IMR-90 (cell line): ENCODE measurements at regions not wholly inside any gene's neighbourhood (a gene's known extent, or its start where the extent isn't known, plus 50 kb on each side); places are given as distances from the start of the nearest gene placed in this dataset.

Experiments
- ATAC-seq: fragments of 200-7000 bp; cut with Tn5 transposase; 2 replicates; pipeline ENCODE4 v1.9.1; 2020; ENCODE audit warnings: low read depth, mild to moderate bottlenecking, moderate library complexity
- BruUV-seq: library from RNA; stranded (reverse); fragments of 400-500 nt; replicated peaks from 2 replicates; lab custom pipeline; 2021; lab: Mats Ljungman, UMichigan
- CTCF ChIA-PET: fragments of 300-600 bp; formaldehyde crosslinking; extraction: SDS; loops from one replicate; lab custom pipeline; 2021; ENCODE audit warnings: antibody characterized with exemption; lab: Yijun Ruan, JAX
- POLR2A ChIA-PET: fragments of 300-600 bp; sonication (Branson Sonifier 250); formaldehyde crosslinking; loops from one replicate; lab custom pipeline; 2022; ENCODE audit warnings: antibody characterized with exemption; ENCODE audit not compliant: unreplicated experiment; lab: Charles Lee
- DNase-seq: peaks from one replicate; pipeline ENCODE4 v3.0.0; 2013
- H2AFZ ChIP-seq: replicated peaks from 2 replicates; pipeline ENCODE3; 2013; ENCODE audit warnings: low read length, mild to moderate bottlenecking; ENCODE audit not compliant: poor library complexity
- H2AK5ac ChIP-seq: 2 replicates; pipeline ENCODE4 v1.6.1; 2013; ENCODE audit warnings: low read depth, low read length, inconsistent platforms
- H2AK9ac ChIP-seq: replicated peaks from 2 replicates; pipeline ENCODE3; 2013; ENCODE audit warnings: mild to moderate bottlenecking, low read depth, low read length, moderate library complexity; ENCODE audit not compliant: poor library complexity
- H2BK120ac ChIP-seq: 2 replicates; pipeline ENCODE4 v1.6.1; 2013; ENCODE audit warnings: low read depth, low read length, inconsistent platforms
- H2BK15ac ChIP-seq: 3 replicates; pipeline ENCODE4 v1.6.1; 2013; ENCODE audit warnings: low read depth, low read length, inconsistent platforms
- H2BK20ac ChIP-seq: 2 replicates; pipeline ENCODE4 v1.6.1; 2013; ENCODE audit warnings: low read depth, mild to moderate bottlenecking, inconsistent platforms, low read length, moderate library complexity
- H2BK5ac ChIP-seq: 2 replicates; pipeline ENCODE4 v1.6.1; 2013; ENCODE audit warnings: mild to moderate bottlenecking, low read depth, low read length, inconsistent platforms; ENCODE audit not compliant: poor library complexity, severe bottlenecking
- H3K14ac ChIP-seq: replicated peaks from 2 replicates; pipeline ENCODE4 v1.6.1; 2013; ENCODE audit warnings: low read depth, low read length, inconsistent platforms
- H3K18ac ChIP-seq: 2 replicates; pipeline ENCODE4 v1.6.1; 2013; ENCODE audit warnings: low read depth, low read length, control low read depth
- H3K23ac ChIP-seq: 2 replicates; pipeline ENCODE4 v1.6.1; 2013; ENCODE audit warnings: low read depth, low read length, inconsistent platforms
- H3K27ac ChIP-seq: 2 replicates; pipeline ENCODE4 v1.5.1; 2013; ENCODE audit warnings: mild to moderate bottlenecking, control low read depth, low read length; ENCODE audit not compliant: insufficient read depth
- H3K27me3 ChIP-seq: 2 replicates; pipeline ENCODE4 v1.6.1; 2013; ENCODE audit warnings: low read length; ENCODE audit not compliant: control insufficient read depth, insufficient read depth
- H3K36me3 ChIP-seq: 2 replicates; pipeline ENCODE4 v1.6.1; 2013; ENCODE audit warnings: low read length, mixed read lengths; ENCODE audit not compliant: control insufficient read depth, insufficient read depth
- H3K4ac ChIP-seq: 2 replicates; pipeline ENCODE4 v1.6.1; 2013; ENCODE audit warnings: low read depth, low read length, inconsistent platforms
- H3K4me1 ChIP-seq: 2 replicates; pipeline ENCODE4 v1.6.1; 2013; ENCODE audit warnings: low read length, mixed read lengths; ENCODE audit not compliant: control insufficient read depth, insufficient read depth
- H3K4me2 ChIP-seq: 2 replicates; pipeline ENCODE4 v1.6.1; 2013; ENCODE audit warnings: low read depth, mild to moderate bottlenecking, control low read depth, low read length, moderate library complexity
- H3K4me3 ChIP-seq: 2 replicates; pipeline ENCODE4 v1.5.1; 2013; ENCODE audit warnings: low read depth, mild to moderate bottlenecking, control low read depth, low read length, moderate library complexity; ENCODE audit not compliant: insufficient read depth
- H3K56ac ChIP-seq: 2 replicates; pipeline ENCODE4 v1.6.1; 2013; ENCODE audit warnings: low read length, inconsistent platforms; ENCODE audit not compliant: insufficient read depth; ENCODE audit errors: extremely low read depth
- H3K79me1 ChIP-seq, 2 experiments: 2 replicates each; pipeline ENCODE4 v1.6.1; 2013; ENCODE audit warnings: low read length in 2 of 2, inconsistent platforms in 1 of 2, low read depth in 1 of 2
- H3K9ac ChIP-seq: 2 replicates; pipeline ENCODE4 v1.6.1; 2013; ENCODE audit warnings: low read depth, low read length, control low read depth
- H3K9me1 ChIP-seq: 2 replicates; pipeline ENCODE4 v1.6.1; 2013; ENCODE audit warnings: low read length, inconsistent platforms; ENCODE audit not compliant: insufficient read depth
- H3K9me3 ChIP-seq: 2 replicates; pipeline ENCODE4 v1.6.1; 2013; ENCODE audit warnings: low read length; ENCODE audit not compliant: control insufficient read depth, insufficient read depth
- H4K20me1 ChIP-seq: 2 replicates; pipeline ENCODE4 v1.6.1; 2013; ENCODE audit warnings: low read length, inconsistent platforms; ENCODE audit not compliant: insufficient read depth
- H4K5ac ChIP-seq: 2 replicates; pipeline ENCODE4 v1.6.1; 2013; ENCODE audit warnings: mild to moderate bottlenecking, low read depth, low read length, control low read depth
- H4K8ac ChIP-seq, 2 experiments: 2 replicates each; pipeline ENCODE4 v1.6.1; 2013; ENCODE audit warnings: low read depth in 2 of 2, low read length in 2 of 2, control low read depth in 1 of 2, inconsistent platforms in 1 of 2
- H4K91ac ChIP-seq: 2 replicates; pipeline ENCODE4 v1.6.1; 2013; ENCODE audit warnings: low read depth, low read length, inconsistent platforms; ENCODE audit not compliant: insufficient read depth
- BHLHE40 ChIP-seq: fragments of 150-350 bp; IDR thresholded peaks from 2 replicates; pipeline ENCODE4 v1.6.1; 2016; ENCODE audit warnings: mild to moderate bottlenecking, low read depth, low read length
- CEBPB ChIP-seq: IDR thresholded peaks from 2 replicates; pipeline ENCODE4 v1.6.1; 2012; ENCODE audit warnings: low read depth, low read length, improper control_type of control experiment
- CHD1 ChIP-seq: IDR thresholded peaks from 2 replicates; pipeline ENCODE4 v1.6.1; 2012; ENCODE audit warnings: low read depth, low read length, improper control_type of control experiment
- CTCF ChIP-seq: conservative IDR thresholded peaks from 2 replicates; pipeline ENCODE4 v1.5.1; 2012; ENCODE audit warnings: mild to moderate bottlenecking, low read depth, low read length, improper control_type of control experiment
- FOS ChIP-seq: fragments of 150-350 bp; IDR thresholded peaks from 2 replicates; pipeline ENCODE4 v1.6.1; 2016; ENCODE audit warnings: low read depth, low read length
- MAFK ChIP-seq: IDR thresholded peaks from 2 replicates; pipeline ENCODE4 v1.6.1; 2012; ENCODE audit warnings: low read depth, low read length, improper control_type of control experiment
- MAZ ChIP-seq: IDR thresholded peaks from 2 replicates; pipeline ENCODE4 v1.6.1; 2012; ENCODE audit warnings: low read depth, mild to moderate bottlenecking, low read length, improper control_type of control experiment, moderate library complexity, borderline replicate concordance
- MXI1 ChIP-seq: IDR thresholded peaks from 2 replicates; pipeline ENCODE4 v1.6.1; 2012; ENCODE audit warnings: low read depth, mild to moderate bottlenecking, low read length, moderate library complexity, borderline replicate concordance
- NFE2L2 ChIP-seq: fragments of 150-350 bp; IDR thresholded peaks from 2 replicates; pipeline ENCODE4 v1.6.1; 2016; ENCODE audit warnings: low read depth, mild to moderate bottlenecking, low read length
- RAD21 ChIP-seq: IDR thresholded peaks from 2 replicates; pipeline ENCODE4 v1.6.1; 2012; ENCODE audit warnings: low read length, improper control_type of control experiment
- RFX5 ChIP-seq: IDR thresholded peaks from 2 replicates; pipeline ENCODE4 v1.8.0; 2012; ENCODE audit warnings: low read depth, mild to moderate bottlenecking, low read length, moderate library complexity
- SMC3 ChIP-seq: fragments of 150-350 bp; IDR thresholded peaks from 2 replicates; pipeline ENCODE4 v1.6.1; 2016; ENCODE audit warnings: low read depth, mild to moderate bottlenecking, antibody characterized with exemption, low read length, moderate library complexity
- WGBS, 2 experiments: methylation state at CpG; one replicate each; pipeline versions ENCODE4 v1.1.5 to v1.1.7; 2013; ENCODE audit warnings: missing lambda C conversion rate in 2 of 2; ENCODE audit not compliant: insufficient read length in 1 of 2; ENCODE audit errors: extremely low coverage in 2 of 2; 5-methylcytosine and 5-hydroxymethylcytosine counted together
- dilution Hi-C: fragments of 300-500 bp; cut with HindIII; formaldehyde crosslinking; loops from one replicate; pipeline ENCODE4 v1.14.3; 2018; ENCODE audit warnings: low sequenced_read_pairs; ENCODE audit not compliant: unreplicated experiment
- in situ Hi-C: fragments of 300-500 bp; cut with MboI; formaldehyde crosslinking; loops from 3 replicates; pipeline ENCODE4 v1.14.3; 2019; ENCODE audit warnings: low sequenced_read_pairs, inconsistent platforms, mixed read lengths
- intact Hi-C: fragments of 100-400 bp; cut with micrococcal nuclease; formaldehyde crosslinking; loops from 2 replicates; pipeline ENCODE4 v1.10.0; 2022

- Histone ChIP-seq H3K4ac (no peak overlapping the region), H3K18ac (no peak overlapping the region), H3K9me1 (no peaks in the 10 kb centered on the region), H4K8ac (no peak overlapping the region), H3K79me1 (no peaks in the 10 kb centered on the region), H4K91ac (no peak overlapping the region), H2AFZ (no peak overlapping the region), H4K5ac (no peak overlapping the region), H2BK15ac (no peak overlapping the region), H3K4me3 (no peak overlapping the region), H2BK20ac (no peak overlapping the region), H3K27me3 (no peaks in the 10 kb centered on the region), H2BK5ac (no peak overlapping the region), H3K4me1 (no peaks in the 10 kb centered on the region), H2AK5ac (no peak overlapping the region), H2AK9ac (no peak overlapping the region), H2BK120ac (no peak overlapping the region), H4K20me1 (no peaks in the 10 kb centered on the region), H3K9ac (no peak overlapping the region), H3K14ac (no peak overlapping the region), H3K36me3 (no peaks in the 10 kb centered on the region), H3K56ac (no peak overlapping the region), H3K9me3 (no peaks in the 10 kb centered on the region), H3K23ac (no peak overlapping the region), H3K27ac (no peak overlapping the region), H3K4me2 (no peak overlapping the region)
- TF ChIP-seq NFE2L2: no peak
- TF ChIP-seq MAZ: no peak
- TF ChIP-seq SMC3: no peak
- TF ChIP-seq RAD21: no peak
- no peak for TF ChIP-seq RFX5
- no peak for TF ChIP-seq FOS
- TF ChIP-seq CHD1: no peak
- no peak for TF ChIP-seq CEBPB
- TF ChIP-seq MXI1: no peak
- no peak for TF ChIP-seq MAFK
- TF ChIP-seq CTCF: no peak
- no peak for TF ChIP-seq BHLHE40
- DNase-seq: no peak
- BruUV-seq: no TSS peak
- intact Hi-C loops: loop anchor here (10.0 kb wide), 1 partner anchor 586 kb away; no protein-coding TSS in a partner anchor
- CTCF ChIA-PET: no interaction called here
- WGBS, 2 experiments: 60% methylated on average over 1 of the region's 6 CpGs; no CpG with 5 or more reads in 1 of the 2 experiments
- in situ Hi-C loops: loop anchor here (25.0 kb wide), 1 partner anchor 462 kb away; no protein-coding TSS in a partner anchor
- POLR2A ChIA-PET: no interaction called here
- dilution Hi-C loops: no loop called here
- no peak for ATAC-seq
Measured at GRCh38 chr7:13748998-13749397, 240.5 kb downstream of the ETV1 start.
